Trophoblast cell (in vitro differentiated cells and primary cell): ENCODE measurements at regions not wholly inside any gene's neighbourhood (a gene's known extent, or its start where the extent isn't known, plus 50 kb on each side); places are given as distances from the start of the nearest gene placed in this dataset.

Experiments
- DNase-seq, 2 donors: peaks; one replicate each; pipeline ENCODE4 v3.0.0-alpha.2; 2016
- H2AFZ ChIP-seq: 2 replicates; pipeline ENCODE4 v1.6.1; 2013; ENCODE audit warnings: low read length, moderate library complexity, mild to moderate bottlenecking; ENCODE audit not compliant: insufficient read depth, poor library complexity
- H2AK5ac ChIP-seq: 2 replicates; pipeline ENCODE4 v1.6.1; 2013; ENCODE audit warnings: mild to moderate bottlenecking, low read length
- H2BK120ac ChIP-seq: 2 replicates; pipeline ENCODE4 v1.6.1; 2013; ENCODE audit warnings: low read length, mild to moderate bottlenecking, moderate library complexity; ENCODE audit not compliant: insufficient read depth, poor library complexity
- H2BK12ac ChIP-seq: 2 replicates; pipeline ENCODE4 v1.6.1; 2013; ENCODE audit warnings: mild to moderate bottlenecking, low read length, moderate library complexity
- H2BK5ac ChIP-seq: 2 replicates; pipeline ENCODE4 v1.6.1; 2013; ENCODE audit warnings: low read length, low read depth, moderate library complexity, mild to moderate bottlenecking; ENCODE audit not compliant: poor library complexity
- H3K14ac ChIP-seq: 2 replicates; pipeline ENCODE4 v1.6.1; 2013; ENCODE audit warnings: mild to moderate bottlenecking, low read length
- H3K18ac ChIP-seq: 2 replicates; pipeline ENCODE4 v1.6.1; 2013; ENCODE audit warnings: mild to moderate bottlenecking, low read length
- H3K23ac ChIP-seq: 2 replicates; pipeline ENCODE4 v1.6.1; 2013; ENCODE audit warnings: low read length
- H3K27ac ChIP-seq: 2 replicates; pipeline ENCODE4 v1.5.1; 2013; ENCODE audit warnings: low read depth, mild to moderate bottlenecking, inconsistent platforms, low read length, moderate library complexity
- H3K27me3 ChIP-seq: 2 replicates; pipeline ENCODE4 v1.6.1; 2013; ENCODE audit warnings: inconsistent platforms, mild to moderate bottlenecking, low read length, moderate library complexity; ENCODE audit not compliant: insufficient read depth
- H3K36me3 ChIP-seq, 2 experiments: 1 replicate in 1 of 2; 2 replicates in 1 of 2; pipeline ENCODE4 v1.6.1; 2013; ENCODE audit warnings: low read length in 2 of 2, mild to moderate bottlenecking in 2 of 2, moderate library complexity in 1 of 2; ENCODE audit not compliant: insufficient read depth in 2 of 2, control insufficient read depth in 1 of 2
- H3K4ac ChIP-seq: 2 replicates; pipeline ENCODE4 v1.6.1; 2013; ENCODE audit warnings: low read depth, mild to moderate bottlenecking, low read length, moderate library complexity
- H3K4me1 ChIP-seq, 2 experiments: 1 replicate in 1 of 2; 2 replicates in 1 of 2; pipeline ENCODE4 v1.6.1; 2013; ENCODE audit warnings: low read length in 2 of 2, mild to moderate bottlenecking in 2 of 2, moderate library complexity in 1 of 2; ENCODE audit not compliant: insufficient read depth in 2 of 2, control insufficient read depth in 1 of 2
- H3K4me2 ChIP-seq: 2 replicates; pipeline ENCODE4 v1.6.1; 2013; ENCODE audit warnings: inconsistent platforms, mild to moderate bottlenecking, low read length, moderate library complexity
- H3K4me3 ChIP-seq: 2 replicates; pipeline ENCODE4 v1.5.1; 2013; ENCODE audit warnings: mild to moderate bottlenecking, low read depth, low read length, inconsistent platforms
- H3K79me1 ChIP-seq: one replicate; pipeline ENCODE4 v1.6.1; 2013; ENCODE audit warnings: low read length
- H3K79me2 ChIP-seq: 2 replicates; pipeline ENCODE4 v1.6.1; 2013; ENCODE audit warnings: low read length, mild to moderate bottlenecking; ENCODE audit not compliant: control insufficient read depth, insufficient read depth, poor library complexity
- H3K9ac ChIP-seq: 2 replicates; pipeline ENCODE4 v1.6.1; 2013; ENCODE audit warnings: mild to moderate bottlenecking, low read length
- H3K9me3 ChIP-seq: 2 replicates; pipeline ENCODE4 v1.6.1; 2013; ENCODE audit warnings: low read depth, mild to moderate bottlenecking, control low read depth, inconsistent platforms, low read length; ENCODE audit not compliant: insufficient read depth
- H4K12ac ChIP-seq: 2 replicates; pipeline ENCODE4 v1.6.1; 2013; ENCODE audit warnings: low read depth, mild to moderate bottlenecking, low read length, moderate library complexity
- H4K8ac ChIP-seq: 2 replicates; pipeline ENCODE4 v1.6.1; 2013; ENCODE audit warnings: low read depth, mild to moderate bottlenecking, low read length, moderate library complexity
- H4K91ac ChIP-seq: one replicate; pipeline ENCODE4 v1.6.1; 2013; ENCODE audit warnings: low read depth, mild to moderate bottlenecking, low read length, moderate library complexity
- WGBS: extraction: QIAGEN DNeasy Blood & Tissue Kit; methylation state at CpG from one replicate; pipeline ENCODE4 v1.1.7; 2013; ENCODE audit warnings: missing lambda C conversion rate; ENCODE audit not compliant: insufficient read length, insufficient coverage; ENCODE audit errors: extremely low coverage; 5-methylcytosine and 5-hydroxymethylcytosine counted together

DNA sequence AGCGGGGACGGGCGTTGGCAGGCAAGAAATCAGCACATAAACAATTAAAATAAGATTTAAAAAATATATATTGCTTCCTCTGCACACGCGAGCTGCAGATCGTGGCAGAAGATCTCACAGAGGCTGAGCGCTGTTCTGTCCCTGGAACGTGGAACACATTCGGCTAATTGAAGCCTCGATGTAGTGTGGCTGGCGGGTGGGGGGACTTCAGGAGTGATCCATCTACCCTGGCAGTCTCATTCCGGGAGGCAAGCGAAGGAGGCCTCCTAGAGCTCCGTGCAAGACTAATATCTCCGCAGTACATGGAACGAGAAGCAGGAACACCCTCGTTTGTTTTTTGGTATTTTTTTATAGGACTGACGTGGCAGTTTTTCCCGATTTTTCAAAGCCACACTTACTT lies 402.4 kb downstream of the MN1 start:
- no CpG with 5 or more reads among the region's 19 CpGs for WGBS
- no peak for DNase-seq
- H3K4me1 ChIP-seq, result no peaks in the 10 kb centered on the region
- no peak overlapping the region for H3K23ac ChIP-seq
- H3K4me3 ChIP-seq, result no peak overlapping the region
- no peak overlapping the region for H4K8ac ChIP-seq
- no peak overlapping the region for H2BK120ac ChIP-seq
- H3K4ac ChIP-seq, result no peak overlapping the region
- H3K4me2 ChIP-seq, result no peak overlapping the region
- no peaks in the 10 kb centered on the region for H3K79me1 ChIP-seq
- H3K14ac ChIP-seq, result no peak overlapping the region
- H2BK12ac ChIP-seq, result no peak overlapping the region
- no peak overlapping the region for H3K18ac ChIP-seq
- no peaks in the 10 kb centered on the region for H3K79me2 ChIP-seq
- H4K12ac ChIP-seq, result no peak overlapping the region
- no peak overlapping the region for H2BK5ac ChIP-seq
- H3K27me3 ChIP-seq, result no peaks in the 10 kb centered on the region
- no peaks in the 10 kb centered on the region for H3K36me3 ChIP-seq
- H3K27ac ChIP-seq, result no peak overlapping the region
- no peak overlapping the region for H4K91ac ChIP-seq
- no peak overlapping the region for H2AFZ ChIP-seq
- H3K9ac ChIP-seq, result no peak overlapping the region
- no peak overlapping the region for H2AK5ac ChIP-seq
- no peaks in the 10 kb centered on the region for H3K9me3 ChIP-seq

DNA sequence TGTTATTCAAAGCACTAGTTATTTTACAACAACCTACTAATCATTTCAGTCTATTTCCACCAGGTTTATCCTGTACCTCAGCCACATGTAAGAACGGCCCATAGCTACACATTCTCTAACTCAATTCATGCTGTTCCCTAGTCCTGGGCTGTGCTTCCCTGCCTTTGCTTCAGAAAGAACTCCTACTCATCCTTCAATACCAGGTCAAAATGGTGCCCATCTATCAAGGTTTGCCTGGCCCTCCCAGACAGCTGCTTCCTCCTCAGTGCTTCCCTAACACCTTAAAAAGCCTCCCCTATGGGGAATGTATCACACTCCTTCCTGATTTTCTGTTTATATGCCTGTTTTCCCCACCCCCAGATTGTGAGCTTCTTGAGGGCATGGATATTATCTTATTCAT lies 400.7 kb downstream of the MN1 start:
- Histone ChIP-seq H3K4ac (no peak overlapping the region), H2BK120ac (no peak overlapping the region), H3K9me3 (no peaks in the 10 kb centered on the region), H4K8ac (no peak overlapping the region), H4K91ac (no peak overlapping the region), H3K27ac (no peak overlapping the region), H3K36me3 (no peaks in the 10 kb centered on the region), H2BK12ac (no peak overlapping the region), H2AK5ac (no peak overlapping the region), H3K9ac (no peak overlapping the region), H3K4me2 (no peak overlapping the region), H3K14ac (no peak overlapping the region), H3K23ac (no peak overlapping the region), H3K4me3 (no peak overlapping the region), H4K12ac (no peak overlapping the region), H2BK5ac (no peak overlapping the region), H3K79me2 (no peaks in the 10 kb centered on the region), H3K27me3 (no peaks in the 10 kb centered on the region), H3K79me1 (peaks cover 3% of the 10 kb centered on the region), H2AFZ (no peak overlapping the region), H3K18ac (no peak overlapping the region), H3K4me1 (no peaks in the 10 kb centered on the region)
- WGBS, result no CpG with 5 or more reads among the region's 1 CpG
- no peak for DNase-seq

GRCh38 chr22:27401321-27401720 lies 400.2 kb downstream of the MN1 start:
- Histone ChIP-seq H2BK5ac (no peak overlapping the region), H2AK5ac (no peak overlapping the region), H2BK120ac (no peak overlapping the region), H3K4me3 (no peak overlapping the region), H2BK12ac (no peak overlapping the region), H3K4ac (no peak overlapping the region), H2AFZ (no peak overlapping the region), H3K27me3 (no peaks in the 10 kb centered on the region), H3K79me1 (peaks cover 3% of the 10 kb centered on the region), H3K4me2 (no peak overlapping the region), H3K4me1 (peaks cover under 1 to 4% of the 10 kb centered on the region in 2 experiments), H3K18ac (no peak overlapping the region), H3K14ac (no peak overlapping the region), H4K8ac (no peak overlapping the region), H3K36me3 (no peaks in the 10 kb centered on the region), H3K23ac (no peak overlapping the region), H3K9ac (no peak overlapping the region), H3K79me2 (no peaks in the 10 kb centered on the region), H4K91ac (no peak overlapping the region), H3K9me3 (no peaks in the 10 kb centered on the region), H4K12ac (no peak overlapping the region), H3K27ac (no peak overlapping the region)
- no CpG with 5 or more reads among the region's 3 CpGs for WGBS
- no peak for DNase-seq

DNA sequence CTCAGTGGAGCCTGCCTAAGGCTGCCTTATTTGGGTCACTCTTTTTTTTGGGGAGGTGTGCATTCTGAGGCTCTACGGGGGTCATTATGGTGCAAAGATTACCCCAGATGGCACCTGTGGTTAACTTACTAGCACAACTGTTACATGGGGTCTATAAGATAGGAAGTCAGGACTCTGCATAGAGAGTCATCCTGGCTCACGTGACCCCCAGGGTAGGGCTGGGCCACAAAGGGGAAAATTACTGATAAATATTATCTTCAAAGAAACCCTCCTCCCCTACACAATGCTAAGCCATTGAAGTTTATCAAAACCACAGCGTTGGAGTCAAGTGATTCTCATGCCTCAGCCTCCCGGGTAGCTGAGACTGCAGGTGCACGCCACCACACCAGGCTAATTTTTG lies 397.1 kb downstream of the MN1 start:
- H2AFZ ChIP-seq, result no peak overlapping the region
- H3K9me3 ChIP-seq, result peaks cover 3% of the 10 kb centered on the region
- H3K4me2 ChIP-seq, result no peak overlapping the region
- H3K14ac ChIP-seq, result no peak overlapping the region
- H3K4ac ChIP-seq, result no peak overlapping the region
- no peak overlapping the region for H4K8ac ChIP-seq
- no peak overlapping the region for H2BK5ac ChIP-seq
- no peaks in the 10 kb centered on the region for H3K79me2 ChIP-seq
- no peaks in the 10 kb centered on the region for H3K36me3 ChIP-seq
- no peak for DNase-seq
- no peak overlapping the region for H2BK120ac ChIP-seq
- H3K27ac ChIP-seq, result no peak overlapping the region
- no peak overlapping the region for H3K18ac ChIP-seq
- H3K27me3 ChIP-seq, result no peaks in the 10 kb centered on the region
- no peak overlapping the region for H2AK5ac ChIP-seq
- H3K4me3 ChIP-seq, result no peak overlapping the region
- no peak overlapping the region for H4K91ac ChIP-seq
- no peak overlapping the region for H4K12ac ChIP-seq
- H2BK12ac ChIP-seq, result no peak overlapping the region
- peaks cover 10 to 12% of the 10 kb centered on the region in 2 experiments for H3K4me1 ChIP-seq
- no peak overlapping the region for H3K9ac ChIP-seq
- H3K79me1 ChIP-seq, result peaks cover 3% of the 10 kb centered on the region
- WGBS, result no CpG with 5 or more reads among the region's 5 CpGs
- H3K23ac ChIP-seq, result no peak overlapping the region
